Nephron progenitor cell (in vitro differentiated cells): ENCODE measurements at regions not wholly inside any gene's neighbourhood (a gene's known extent, or its start where the extent isn't known, plus 50 kb on each side); places are given as distances from the start of the nearest gene placed in this dataset.

Source experiments
- DNase-seq: peaks from one replicate; pipeline ENCODE4 v3.0.0; 2021
- H3K27ac Mint-ChIP-seq: 2 replicates; pipeline ENCODE4 v1.8.0; 2021; ENCODE audit warnings: mild to moderate bottlenecking, moderate library complexity, mixed read lengths
- H3K27me3 Mint-ChIP-seq: 2 replicates; pipeline ENCODE4 v1.8.0; 2021; ENCODE audit warnings: mild to moderate bottlenecking, low read depth, mixed read lengths; ENCODE audit not compliant: poor library complexity
- H3K36me3 Mint-ChIP-seq: 2 replicates; pipeline ENCODE4 v1.8.0; 2021; ENCODE audit warnings: low read depth, mixed read lengths
- H3K4me1 Mint-ChIP-seq: 2 replicates; pipeline ENCODE4 v1.8.0; 2021; ENCODE audit warnings: mixed read lengths
- H3K4me3 Mint-ChIP-seq: 2 replicates; pipeline ENCODE4 v1.8.0; 2021; ENCODE audit warnings: mild to moderate bottlenecking, moderate library complexity, mixed read lengths
- H3K9me3 Mint-ChIP-seq: 2 replicates; pipeline ENCODE4 v1.8.0; 2021; ENCODE audit warnings: mild to moderate bottlenecking, moderate library complexity, mixed read lengths
- CTCF ChIP-seq: fragments of 200-600 bp; sonication (generic); IDR thresholded peaks from 2 replicates; pipeline ENCODE4 v1.5.0; 2021; ENCODE audit warnings: antibody characterized with exemption

- H3K4me3 Mint-ChIP-seq = no peak overlapping the region
- H3K27me3 Mint-ChIP-seq = peaks cover 7% of the 10 kb centered on the region
- TF ChIP-seq CTCF = no peak
- H3K4me1 Mint-ChIP-seq = peaks cover 37% of the 10 kb centered on the region
- H3K9me3 Mint-ChIP-seq = peaks cover 22% of the 10 kb centered on the region
- H3K27ac Mint-ChIP-seq = no peak overlapping the region
- H3K36me3 Mint-ChIP-seq = peaks cover 6% of the 10 kb centered on the region
- no peak for DNase-seq
Measured at GRCh38 chr14:55802986-55803872, 223.2 kb downstream of the KTN1 start.

DNA sequence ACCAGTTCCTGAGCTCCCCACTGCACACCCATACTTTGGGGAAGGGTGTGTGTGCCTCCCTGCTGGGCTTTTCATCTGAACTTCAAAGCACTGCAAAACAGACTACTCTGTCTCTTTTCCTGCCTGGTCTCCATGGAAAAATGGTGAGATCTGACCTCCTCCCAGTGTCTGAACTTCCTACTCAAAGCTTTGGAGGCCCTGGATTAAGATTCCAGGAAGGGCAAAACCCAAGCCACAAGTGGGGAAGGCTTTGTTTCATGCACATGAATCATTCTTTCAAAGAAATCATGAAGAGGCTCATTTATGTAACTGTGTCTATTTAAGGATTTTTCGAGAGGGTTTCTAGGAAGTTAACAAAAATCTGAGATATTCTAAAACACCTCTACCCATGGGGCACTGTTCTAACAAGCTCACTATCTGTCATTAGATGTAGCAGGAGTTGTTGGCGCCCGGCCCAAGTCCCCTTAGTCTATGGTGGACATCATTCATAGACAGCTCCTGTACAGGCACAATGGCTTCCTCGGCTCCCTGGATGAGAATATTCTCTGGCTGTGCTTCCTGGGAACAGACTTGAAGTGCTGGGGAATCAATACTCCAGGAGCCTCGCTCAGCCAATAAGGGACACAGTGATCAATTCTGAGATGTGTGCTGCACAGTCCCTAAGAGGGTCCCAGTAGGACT lies 224.0 kb downstream of the KTN1 start:
- TF ChIP-seq CTCF = no peak
- H3K4me3 Mint-ChIP-seq = no peak overlapping the region
- DNase-seq = no peak

DNA sequence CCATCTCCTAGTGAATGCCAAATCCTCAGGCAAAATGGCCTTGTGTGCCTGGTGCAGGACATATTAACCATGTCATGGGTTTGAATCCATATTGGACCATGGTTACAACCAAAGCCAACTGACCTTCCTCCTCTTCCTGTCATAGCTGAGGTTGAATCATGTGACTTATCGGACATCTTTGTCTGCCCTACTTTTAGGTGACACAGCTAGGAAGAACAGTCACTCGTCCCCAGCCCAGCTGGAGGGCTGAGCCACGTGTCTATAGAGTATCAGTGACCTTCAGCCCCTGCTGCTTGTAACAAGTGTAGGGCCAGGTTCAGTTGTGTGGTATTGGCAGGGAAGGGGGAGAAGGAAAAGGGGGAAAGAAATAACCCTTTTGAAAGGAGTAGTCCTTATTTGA lies 225.2 kb downstream of the KTN1 start:
- TF ChIP-seq CTCF = no peak
- Mint-ChIP-seq H3K27ac (no peak overlapping the region), H3K36me3 (peaks cover 6% of the 10 kb centered on the region), H3K4me1 (peaks cover 32% of the 10 kb centered on the region), H3K27me3 (peaks cover 7% of the 10 kb centered on the region), H3K4me3 (no peak overlapping the region), H3K9me3 (peaks cover 32% of the 10 kb centered on the region)
- no peak for DNase-seq

More for the DNA sequence above, 224.0 kb downstream of the KTN1 start:
- peaks cover 25% of the 10 kb centered on the region for H3K9me3 Mint-ChIP-seq
- peaks cover 37% of the 10 kb centered on the region for H3K4me1 Mint-ChIP-seq
- H3K27ac Mint-ChIP-seq = no peak overlapping the region
- peaks cover 6% of the 10 kb centered on the region for H3K36me3 Mint-ChIP-seq
- H3K27me3 Mint-ChIP-seq = peaks cover 7% of the 10 kb centered on the region

DNA sequence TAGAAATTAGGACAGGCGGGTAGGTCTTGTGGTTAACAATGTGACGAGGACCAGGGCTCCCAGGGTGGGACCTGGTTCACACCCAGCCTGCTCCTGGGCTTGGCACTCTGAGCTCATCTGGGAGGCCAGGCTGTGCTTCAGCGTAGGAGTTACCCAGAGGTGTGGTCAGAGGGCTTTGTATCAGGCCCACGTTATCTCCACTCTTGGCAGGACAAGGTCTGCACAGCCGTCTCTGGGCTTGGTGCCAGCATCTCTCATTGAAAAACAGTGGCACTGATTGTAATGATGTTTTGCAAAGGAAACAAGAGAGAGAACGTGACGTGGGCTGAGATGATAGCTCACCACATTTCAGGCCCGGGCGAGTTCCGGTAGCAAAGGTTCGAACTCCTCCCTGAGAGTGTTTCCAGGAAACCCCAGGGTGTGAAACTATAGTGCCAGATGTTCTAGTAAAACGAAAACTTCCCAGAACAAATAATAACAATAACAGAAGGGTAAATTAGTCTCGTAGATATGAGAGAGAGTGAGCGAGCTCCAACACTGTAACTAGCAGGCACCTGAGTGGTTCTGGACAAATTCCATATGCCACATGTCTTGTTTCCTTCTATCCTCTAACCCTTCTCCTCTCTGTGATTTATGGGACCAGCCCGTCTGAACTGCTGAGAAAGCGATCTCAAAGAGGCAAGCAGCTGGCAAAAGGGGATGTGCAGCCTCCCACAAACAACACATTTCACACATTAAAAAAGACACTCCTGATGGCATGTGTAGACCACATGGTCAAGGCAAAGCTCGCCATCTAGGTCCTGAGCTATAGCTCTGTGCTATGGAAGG lies 227.3 kb downstream of the KTN1 start:
- peaks cover 25% of the 10 kb centered on the region for H3K4me1 Mint-ChIP-seq
- peak overlapping the region; percentile 92 for H3K27ac Mint-ChIP-seq
- peaks cover 8% of the 10 kb centered on the region for H3K36me3 Mint-ChIP-seq
- peaks cover 10% of the 10 kb centered on the region for H3K27me3 Mint-ChIP-seq
- peak; percentile 8 for DNase-seq
- H3K4me3 Mint-ChIP-seq = no peak overlapping the region
- H3K9me3 Mint-ChIP-seq = peaks cover 40% of the 10 kb centered on the region
- TF ChIP-seq CTCF = no peak

DNA sequence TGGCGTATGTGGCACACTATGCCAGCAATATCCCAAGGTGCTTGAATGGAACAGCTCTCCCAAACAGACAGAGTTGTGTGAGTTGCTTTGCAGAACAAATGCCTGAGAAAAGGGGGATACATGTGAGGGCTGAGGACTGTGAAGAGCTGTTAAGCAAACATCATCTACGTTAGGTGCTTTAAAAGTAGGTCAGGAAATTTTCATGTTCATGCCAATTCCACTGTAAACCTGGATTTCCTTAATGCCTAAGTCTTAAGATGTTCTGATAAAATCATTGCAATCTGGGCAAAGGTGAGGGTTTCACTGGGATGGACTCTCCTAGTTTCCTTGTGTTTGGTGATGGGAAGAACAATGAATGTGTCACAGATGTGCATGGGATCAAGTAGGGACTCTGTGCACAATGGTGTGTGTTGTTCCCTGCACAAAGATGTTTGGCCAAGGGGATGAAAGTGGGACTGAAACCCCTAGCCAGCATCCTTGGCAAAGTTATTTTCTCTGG lies 227.9 kb downstream of the KTN1 start:
- no peak for TF ChIP-seq CTCF
- no peak overlapping the region for H3K4me3 Mint-ChIP-seq
- peaks cover 11% of the 10 kb centered on the region for H3K27me3 Mint-ChIP-seq
- H3K36me3 Mint-ChIP-seq = peaks cover 5% of the 10 kb centered on the region
- H3K9me3 Mint-ChIP-seq = peaks cover 43% of the 10 kb centered on the region
- no peak for DNase-seq
- peak overlapping the region; percentile 65 for H3K27ac Mint-ChIP-seq
- H3K4me1 Mint-ChIP-seq = peaks cover 25% of the 10 kb centered on the region
